Activated T-cell treated with anti-CD3 and anti-CD28 coated beads, Interleukin-2, amount 50 U/mL, for 72 hours (primary cell): ENCODE measurements at regions not wholly inside any gene's neighbourhood (a gene's known extent, or its start where the extent isn't known, plus 50 kb on each side); places are given as distances from the start of the nearest gene placed in this dataset.

Source experiments
- ATAC-seq, 2 donors: fragments of 150-1000 bp; cut with Tn5 transposase; replicated peaks in 1 of 2; 2 replicates each; pipeline ENCODE4 v1.10.0; 2021; ENCODE audit warnings: moderate library complexity in 2 of 2, mild to moderate bottlenecking in 1 of 2
- DNase-seq, 2 donors: peaks; one replicate each; pipeline ENCODE4 v3.0.0; 2021 to 2022; ENCODE audit warnings: mixed read lengths in 1 of 2
- H3K27ac Mint-ChIP-seq: one replicate; pipeline ENCODE4 v1.8.0; 2022; ENCODE audit warnings: mild to moderate bottlenecking, moderate library complexity, mixed read lengths
- H3K27me3 Mint-ChIP-seq: one replicate; pipeline ENCODE4 v1.8.0; 2022; ENCODE audit warnings: low read depth, mixed read lengths
- H3K36me3 Mint-ChIP-seq, 2 donors: one replicate each; pipeline ENCODE4 v1.8.0; 2022; ENCODE audit warnings: mixed read lengths in 2 of 2, mild to moderate bottlenecking in 1 of 2; ENCODE audit not compliant: insufficient read depth in 2 of 2
- H3K4me1 Mint-ChIP-seq: one replicate; pipeline ENCODE4 v1.8.0; 2022; ENCODE audit warnings: low read depth, mixed read lengths
- H3K4me3 Mint-ChIP-seq, 2 donors: one replicate each; pipeline ENCODE4 v1.8.0; 2022; ENCODE audit warnings: mild to moderate bottlenecking in 2 of 2, mixed read lengths in 2 of 2, moderate library complexity in 2 of 2
- H3K9me3 Mint-ChIP-seq, 2 donors: one replicate each; pipeline ENCODE4 v1.8.0; 2022; ENCODE audit warnings: mixed read lengths in 2 of 2

GRCh38 chr18:39638224-39638623 is 2072.6 kb upstream of the CELF4 start:
- DNase-seq (no peak), ATAC-seq (no peak)
- Mint-ChIP-seq H3K27me3 (no peaks in the 10 kb centered on the region), H3K27ac (no peak overlapping the region), H3K4me3 (no peak overlapping the region), H3K9me3 (peaks cover 1 to 2% of the 10 kb centered on the region in 2 donors), H3K4me1 (no peaks in the 10 kb centered on the region), H3K36me3 (no peaks in the 10 kb centered on the region)

GRCh38 chr18:39636931-39637330 is 2071.3 kb upstream of the CELF4 start:
- H3K36me3 Mint-ChIP-seq: no peaks in the 10 kb centered on the region

GRCh38 chr18:39635966-39636365 is 2070.4 kb upstream of the CELF4 start:
- no peak overlapping the region for H3K4me3 Mint-ChIP-seq
- H3K4me1 Mint-ChIP-seq: no peaks in the 10 kb centered on the region
- H3K27me3 Mint-ChIP-seq: no peaks in the 10 kb centered on the region
- ATAC-seq: no peak
- no peak overlapping the region for H3K27ac Mint-ChIP-seq
- H3K9me3 Mint-ChIP-seq: peaks cover 1 to 5% of the 10 kb centered on the region in 2 donors
- no peak for DNase-seq
- no peaks in the 10 kb centered on the region for H3K36me3 Mint-ChIP-seq

More at GRCh38 chr18:39636931-39637330, 2071.3 kb upstream of the CELF4 start:
- Mint-ChIP-seq H3K4me1 (no peaks in the 10 kb centered on the region), H3K27me3 (no peaks in the 10 kb centered on the region), H3K4me3 (no peak overlapping the region), H3K9me3 (peaks cover 1 to 2% of the 10 kb centered on the region in 2 donors), H3K27ac (no peak overlapping the region)
- ATAC-seq: no peak
- DNase-seq: no peak

GRCh38 chr18:39635192-39635591 is 2069.6 kb upstream of the CELF4 start:
- Mint-ChIP-seq H3K27ac (no peak overlapping the region), H3K9me3 (peaks cover 1 to 5% of the 10 kb centered on the region in 2 donors), H3K36me3 (no peaks in the 10 kb centered on the region), H3K27me3 (no peaks in the 10 kb centered on the region), H3K4me3 (no peak overlapping the region), H3K4me1 (no peaks in the 10 kb centered on the region)
- ATAC-seq (no peak), DNase-seq (no peak)

- Mint-ChIP-seq H3K4me3 (no peak overlapping the region), H3K27ac (no peak overlapping the region), H3K27me3 (no peaks in the 10 kb centered on the region), H3K9me3 (peaks cover 5 to 11% of the 10 kb centered on the region in 2 donors), H3K36me3 (no peaks in the 10 kb centered on the region), H3K4me1 (no peaks in the 10 kb centered on the region)
- ATAC-seq (no peak), DNase-seq (no peak)
Measured at GRCh38 chr18:39627936-39628335, 2062.3 kb upstream of the CELF4 start.

- no peak for ATAC-seq
- H3K9me3 Mint-ChIP-seq: peaks cover 6 to 8% of the 10 kb centered on the region in 2 donors
Measured at GRCh38 chr18:39624961-39625360, 2059.4 kb upstream of the CELF4 start.

GRCh38 chr18:39622431-39622830 is 2056.8 kb upstream of the CELF4 start:
- no peak overlapping the region for H3K4me3 Mint-ChIP-seq
- no peak overlapping the region for H3K27ac Mint-ChIP-seq
- no peaks in the 10 kb centered on the region for H3K36me3 Mint-ChIP-seq
- no peak for ATAC-seq
- DNase-seq: no peak
- peaks cover 6 to 7% of the 10 kb centered on the region in 2 donors for H3K9me3 Mint-ChIP-seq
- no peaks in the 10 kb centered on the region for H3K27me3 Mint-ChIP-seq
- no peaks in the 10 kb centered on the region for H3K4me1 Mint-ChIP-seq

More at GRCh38 chr18:39624961-39625360, 2059.4 kb upstream of the CELF4 start:
- no peaks in the 10 kb centered on the region for H3K27me3 Mint-ChIP-seq
- H3K36me3 Mint-ChIP-seq: no peaks in the 10 kb centered on the region
- H3K27ac Mint-ChIP-seq: no peak overlapping the region
- no peak overlapping the region for H3K4me3 Mint-ChIP-seq
- H3K4me1 Mint-ChIP-seq: no peaks in the 10 kb centered on the region
- DNase-seq: no peak

- no peaks in the 10 kb centered on the region for H3K27me3 Mint-ChIP-seq
- no peaks in the 10 kb centered on the region for H3K36me3 Mint-ChIP-seq
- H3K4me1 Mint-ChIP-seq: no peaks in the 10 kb centered on the region
- no peak overlapping the region for H3K4me3 Mint-ChIP-seq
- no peak overlapping the region for H3K27ac Mint-ChIP-seq
- no peak for DNase-seq
- peaks cover 6 to 7% of the 10 kb centered on the region in 2 donors for H3K9me3 Mint-ChIP-seq
- no peak for ATAC-seq
Measured at GRCh38 chr18:39620551-39621168, 2055.1 kb upstream of the CELF4 start.

GRCh38 chr18:39618265-39619003 is 2052.8 kb upstream of the CELF4 start:
- ATAC-seq (no peak), DNase-seq (no peak)
- peaks cover 2 to 3% of the 10 kb centered on the region in 2 donors for H3K9me3 Mint-ChIP-seq
- no peaks in the 10 kb centered on the region for H3K36me3 Mint-ChIP-seq
- H3K27me3 Mint-ChIP-seq: no peaks in the 10 kb centered on the region
- no peak overlapping the region for H3K4me3 Mint-ChIP-seq
- no peak overlapping the region for H3K27ac Mint-ChIP-seq
- no peaks in the 10 kb centered on the region for H3K4me1 Mint-ChIP-seq

- H3K4me1 Mint-ChIP-seq: no peaks in the 10 kb centered on the region
- no peaks in the 10 kb centered on the region for H3K36me3 Mint-ChIP-seq
- H3K27ac Mint-ChIP-seq: no peak overlapping the region
- no peaks in the 10 kb centered on the region for H3K27me3 Mint-ChIP-seq
- H3K9me3 Mint-ChIP-seq: peaks cover 5% of the 10 kb centered on the region in 2 donors
- no peak overlapping the region for H3K4me3 Mint-ChIP-seq
- DNase-seq (no peak), ATAC-seq (no peak)
Measured at GRCh38 chr18:39611381-39612100, 2045.9 kb upstream of the CELF4 start.

GRCh38 chr18:39607034-39607433 is 2041.4 kb upstream of the CELF4 start:
- Mint-ChIP-seq H3K4me1 (no peaks in the 10 kb centered on the region), H3K27ac (no peak overlapping the region), H3K36me3 (peaks cover 0 to 1% of the 10 kb centered on the region in 2 donors), H3K27me3 (no peaks in the 10 kb centered on the region), H3K9me3 (peaks cover 6 to 13% of the 10 kb centered on the region in 2 donors), H3K4me3 (no peak overlapping the region)
- DNase-seq: no peak
- no peak for ATAC-seq

GRCh38 chr18:39604836-39605235 is 2039.2 kb upstream of the CELF4 start:
- Mint-ChIP-seq H3K4me3 (no peak overlapping the region), H3K36me3 (peaks cover 0 to 1% of the 10 kb centered on the region in 2 donors), H3K27me3 (no peaks in the 10 kb centered on the region), H3K9me3 (peaks cover 3 to 13% of the 10 kb centered on the region in 2 donors), H3K4me1 (no peaks in the 10 kb centered on the region), H3K27ac (no peak overlapping the region)
- ATAC-seq: no peak
- DNase-seq: no peak

- Mint-ChIP-seq H3K27ac (no peak overlapping the region), H3K4me1 (no peaks in the 10 kb centered on the region), H3K9me3 (peaks cover 5 to 13% of the 10 kb centered on the region in 2 donors), H3K36me3 (peaks cover 0 to 1% of the 10 kb centered on the region in 2 donors), H3K4me3 (no peak overlapping the region), H3K27me3 (no peaks in the 10 kb centered on the region)
- ATAC-seq: no peak
- DNase-seq: no peak
Measured at GRCh38 chr18:39602131-39602530, 2036.5 kb upstream of the CELF4 start.
